ENCODE measurements at regions not wholly inside any gene's neighbourhood (a gene's known extent, or its start where the extent isn't known, plus 50 kb on each side); places are given as distances from the start of the nearest gene placed in this dataset.
A peak's percentile ranks its signal among the peaks of the same experiment; 100 is the strongest.

- peaks cover 0 to 4% (median 0%) of the 10 kb centered on the region in 3 donors for H3K9me3 ChIP-seq
- DNase-seq, result peak in 1 of 2 donors; percentile 29
- no peaks in the 10 kb centered on the region for H3K36me3 ChIP-seq
- no peak overlapping the region for H3K4me3 ChIP-seq
- no peaks in the 10 kb centered on the region for H3K4me1 ChIP-seq
- TF ChIP-seq CTCF (IDR thresholded peaks at IDR 0.05), result no peak
- intact Hi-C loops (cut with DNase I; ENCODE audit: low total_unique reads), result no loop called here
- no peaks in the 10 kb centered on the region for H3K27me3 ChIP-seq
- H3K27ac ChIP-seq, result no peak overlapping the region
These were observed 173.4 kb upstream of the SHH start for GRCh38 chr7:155985518-155986250.

GRCh38 chr7:155984609-155985405 is 172.5 kb upstream of the SHH start:
- Histone ChIP-seq H3K27me3 (no peaks in the 10 kb centered on the region), H3K4me3 (no peak overlapping the region), H3K36me3 (no peaks in the 10 kb centered on the region), H3K9me3 (peaks cover 0 to 2% (median 0%) of the 10 kb centered on the region in 3 donors), H3K27ac (no peak overlapping the region), H3K4me1 (no peaks in the 10 kb centered on the region)
- peak in 1 of 2 donors; percentile 25 for DNase-seq
- TF ChIP-seq CTCF (IDR thresholded peaks at IDR 0.05), result no peak
- intact Hi-C loops (cut with DNase I; ENCODE audit: low total_unique reads), result no loop called here

GRCh38 chr7:155984028-155984580 is 171.8 kb upstream of the SHH start:
- peak in 1 of 2 donors; percentile 13 for DNase-seq
- Histone ChIP-seq H3K27me3 (no peaks in the 10 kb centered on the region), H3K4me3 (no peak overlapping the region), H3K9me3 (no peaks in the 10 kb centered on the region), H3K27ac (no peak overlapping the region), H3K4me1 (no peaks in the 10 kb centered on the region), H3K36me3 (no peaks in the 10 kb centered on the region)
- TF ChIP-seq CTCF (IDR thresholded peaks at IDR 0.05), result no peak
- intact Hi-C loops (cut with DNase I; ENCODE audit: low total_unique reads), result no loop called here

GRCh38 chr7:155983176-155983815 is 171.0 kb upstream of the SHH start:
- Histone ChIP-seq H3K36me3 (no peaks in the 10 kb centered on the region), H3K4me1 (no peaks in the 10 kb centered on the region), H3K9me3 (no peaks in the 10 kb centered on the region), H3K27me3 (no peaks in the 10 kb centered on the region), H3K4me3 (no peak overlapping the region), H3K27ac (no peak overlapping the region)
- intact Hi-C loops (cut with DNase I; ENCODE audit: low total_unique reads), result no loop called here
- no peak for TF ChIP-seq CTCF (IDR thresholded peaks at IDR 0.05)
- DNase-seq, result peak in 1 of 2 donors; percentile 44

- intact Hi-C loops (cut with DNase I; ENCODE audit: low total_unique reads), result no loop called here
- Histone ChIP-seq H3K36me3 (no peaks in the 10 kb centered on the region), H3K27ac (no peak overlapping the region), H3K4me1 (no peaks in the 10 kb centered on the region), H3K9me3 (no peaks in the 10 kb centered on the region), H3K4me3 (no peak overlapping the region), H3K27me3 (no peaks in the 10 kb centered on the region)
- no peak for DNase-seq
- TF ChIP-seq CTCF (IDR thresholded peaks at IDR 0.05), result no peak
These were observed 169.4 kb upstream of the SHH start for GRCh38 chr7:155981703-155982102.
